SK-N-SH (cell line): ENCODE measurements at regions not wholly inside any gene's neighbourhood (a gene's known extent, or its start where the extent isn't known, plus 50 kb on each side); places are given as distances from the start of the nearest gene placed in this dataset.

ENCODE experiments used
- CHD2 ChIP-seq: fragments of 150-350 bp; IDR thresholded peaks from 2 replicates; pipeline ENCODE4 v1.6.1; 2018; ENCODE audit warnings: low read length; ENCODE audit not compliant: partially characterized antibody
- EP300 ChIP-seq, 2 experiments: IDR thresholded peaks; 2 replicates each; pipeline versions ENCODE4 v1.4.0 to v1.6.1; 2012; ENCODE audit warnings: borderline replicate concordance in 1 of 2, low read depth in 1 of 2, low read length in 1 of 2
- EZH2phosphoT487 ChIP-seq: fragments of 200-600 bp; sonication (generic); IDR thresholded peaks from 2 replicates; pipeline ENCODE4 v1.6.1; 2017; ENCODE audit warnings: low read depth, mixed run types, mild to moderate bottlenecking, antibody characterized with exemption, moderate library complexity, borderline replicate concordance
- FOXM1 ChIP-seq: IDR thresholded peaks from 2 replicates; pipeline ENCODE4 v1.4.0; 2012; ENCODE audit warnings: low read depth, mild to moderate bottlenecking
- POLR2AphosphoS5 ChIP-seq: IDR thresholded peaks from 2 replicates; pipeline ENCODE4 v1.6.1; 2012; ENCODE audit warnings: low read depth, low read length
- RAD21 ChIP-seq: IDR thresholded peaks from 2 replicates; pipeline ENCODE4 v1.6.1; 2012; ENCODE audit warnings: mild to moderate bottlenecking, low read length
- REST ChIP-seq: IDR thresholded peaks from 2 replicates; pipeline ENCODE4 v1.6.1; 2012; ENCODE audit warnings: mild to moderate bottlenecking, low read depth, low read length, moderate library complexity
- TAF1 ChIP-seq: IDR thresholded peaks from 2 replicates; pipeline ENCODE4 v1.6.1; 2012; ENCODE audit warnings: low read depth, mild to moderate bottlenecking, low read length, moderate library complexity, borderline replicate concordance
- TF ChIP-seq, protein P1 (sequence below): fragments of 200-600 bp; sonication (generic); IDR thresholded peaks from 2 replicates; pipeline ENCODE4 v1.6.1; 2017; ENCODE audit warnings: antibody characterized with exemption, mild to moderate bottlenecking, moderate library complexity
- TF ChIP-seq, protein P2 (sequence below): IDR thresholded peaks from 2 replicates; pipeline ENCODE4 v1.4.0; 2012; ENCODE audit warnings: low read depth, borderline replicate concordance

- TF ChIP-seq, protein P1, sequence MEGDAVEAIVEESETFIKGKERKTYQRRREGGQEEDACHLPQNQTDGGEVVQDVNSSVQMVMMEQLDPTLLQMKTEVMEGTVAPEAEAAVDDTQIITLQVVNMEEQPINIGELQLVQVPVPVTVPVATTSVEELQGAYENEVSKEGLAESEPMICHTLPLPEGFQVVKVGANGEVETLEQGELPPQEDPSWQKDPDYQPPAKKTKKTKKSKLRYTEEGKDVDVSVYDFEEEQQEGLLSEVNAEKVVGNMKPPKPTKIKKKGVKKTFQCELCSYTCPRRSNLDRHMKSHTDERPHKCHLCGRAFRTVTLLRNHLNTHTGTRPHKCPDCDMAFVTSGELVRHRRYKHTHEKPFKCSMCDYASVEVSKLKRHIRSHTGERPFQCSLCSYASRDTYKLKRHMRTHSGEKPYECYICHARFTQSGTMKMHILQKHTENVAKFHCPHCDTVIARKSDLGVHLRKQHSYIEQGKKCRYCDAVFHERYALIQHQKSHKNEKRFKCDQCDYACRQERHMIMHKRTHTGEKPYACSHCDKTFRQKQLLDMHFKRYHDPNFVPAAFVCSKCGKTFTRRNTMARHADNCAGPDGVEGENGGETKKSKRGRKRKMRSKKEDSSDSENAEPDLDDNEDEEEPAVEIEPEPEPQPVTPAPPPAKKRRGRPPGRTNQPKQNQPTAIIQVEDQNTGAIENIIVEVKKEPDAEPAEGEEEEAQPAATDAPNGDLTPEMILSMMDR: no peak
- no peak for TF ChIP-seq EZH2phosphoT487
- TF ChIP-seq POLR2AphosphoS5: no peak
- no peak for TF ChIP-seq FOXM1
- no peak for TF ChIP-seq EP300 (IDR thresholded peaks at IDR 0.05; ENCODE audit: borderline replicate concordance in 1 of 2, low read depth in 1 of 2, low read length in 1 of 2)
- TF ChIP-seq CHD2: no peak
- no peak for TF ChIP-seq RAD21
- TF ChIP-seq, protein P2, sequence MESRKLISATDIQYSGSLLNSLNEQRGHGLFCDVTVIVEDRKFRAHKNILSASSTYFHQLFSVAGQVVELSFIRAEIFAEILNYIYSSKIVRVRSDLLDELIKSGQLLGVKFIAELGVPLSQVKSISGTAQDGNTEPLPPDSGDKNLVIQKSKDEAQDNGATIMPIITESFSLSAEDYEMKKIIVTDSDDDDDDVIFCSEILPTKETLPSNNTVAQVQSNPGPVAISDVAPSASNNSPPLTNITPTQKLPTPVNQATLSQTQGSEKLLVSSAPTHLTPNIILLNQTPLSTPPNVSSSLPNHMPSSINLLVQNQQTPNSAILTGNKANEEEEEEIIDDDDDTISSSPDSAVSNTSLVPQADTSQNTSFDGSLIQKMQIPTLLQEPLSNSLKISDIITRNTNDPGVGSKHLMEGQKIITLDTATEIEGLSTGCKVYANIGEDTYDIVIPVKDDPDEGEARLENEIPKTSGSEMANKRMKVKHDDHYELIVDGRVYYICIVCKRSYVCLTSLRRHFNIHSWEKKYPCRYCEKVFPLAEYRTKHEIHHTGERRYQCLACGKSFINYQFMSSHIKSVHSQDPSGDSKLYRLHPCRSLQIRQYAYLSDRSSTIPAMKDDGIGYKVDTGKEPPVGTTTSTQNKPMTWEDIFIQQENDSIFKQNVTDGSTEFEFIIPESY: no peak
- TF ChIP-seq REST: no peak
- TF ChIP-seq TAF1: no peak
Observed at GRCh38 chrX:23570674-23571343, 96.5 kb upstream of the PRDX4 start.
